ENCODE measurements at regions not wholly inside any gene's neighbourhood (a gene's known extent, or its start where the extent isn't known, plus 50 kb on each side); places are given as distances from the start of the nearest gene placed in this dataset.
A peak's percentile ranks its signal among the peaks of the same experiment; 100 is the strongest.

GRCh38 chr3:64358176-64358575 lies 132.9 kb upstream of the PRICKLE2 start:
- DNase-seq (ENCODE audit: extremely low spot score, unreplicated experiment): no peak
- Mint-ChIP-seq H3K27me3 (ENCODE audit: unreplicated experiment) (no peaks in the 10 kb centered on the region), H3K36me3 (ENCODE audit: unreplicated experiment) (no peaks in the 10 kb centered on the region), H3K9me3 (ENCODE audit: unreplicated experiment) (no peaks in the 10 kb centered on the region), H3K27ac (ENCODE audit: unreplicated experiment) (no peak overlapping the region), H3K4me1 (ENCODE audit: unreplicated experiment) (peaks cover 37% of the 10 kb centered on the region), H3K4me3 (ENCODE audit: unreplicated experiment) (no peak overlapping the region)
- TF ChIP-seq, protein P1, sequence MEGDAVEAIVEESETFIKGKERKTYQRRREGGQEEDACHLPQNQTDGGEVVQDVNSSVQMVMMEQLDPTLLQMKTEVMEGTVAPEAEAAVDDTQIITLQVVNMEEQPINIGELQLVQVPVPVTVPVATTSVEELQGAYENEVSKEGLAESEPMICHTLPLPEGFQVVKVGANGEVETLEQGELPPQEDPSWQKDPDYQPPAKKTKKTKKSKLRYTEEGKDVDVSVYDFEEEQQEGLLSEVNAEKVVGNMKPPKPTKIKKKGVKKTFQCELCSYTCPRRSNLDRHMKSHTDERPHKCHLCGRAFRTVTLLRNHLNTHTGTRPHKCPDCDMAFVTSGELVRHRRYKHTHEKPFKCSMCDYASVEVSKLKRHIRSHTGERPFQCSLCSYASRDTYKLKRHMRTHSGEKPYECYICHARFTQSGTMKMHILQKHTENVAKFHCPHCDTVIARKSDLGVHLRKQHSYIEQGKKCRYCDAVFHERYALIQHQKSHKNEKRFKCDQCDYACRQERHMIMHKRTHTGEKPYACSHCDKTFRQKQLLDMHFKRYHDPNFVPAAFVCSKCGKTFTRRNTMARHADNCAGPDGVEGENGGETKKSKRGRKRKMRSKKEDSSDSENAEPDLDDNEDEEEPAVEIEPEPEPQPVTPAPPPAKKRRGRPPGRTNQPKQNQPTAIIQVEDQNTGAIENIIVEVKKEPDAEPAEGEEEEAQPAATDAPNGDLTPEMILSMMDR (IDR thresholded peaks at IDR 0.05): no peak

GRCh38 chr3:64357481-64357880 lies 132.2 kb upstream of the PRICKLE2 start:
- TF ChIP-seq, protein P1 (IDR thresholded peaks at IDR 0.05): no peak
- Mint-ChIP-seq H3K9me3 (ENCODE audit: unreplicated experiment) (no peaks in the 10 kb centered on the region), H3K27ac (ENCODE audit: unreplicated experiment) (no peak overlapping the region), H3K27me3 (ENCODE audit: unreplicated experiment) (no peaks in the 10 kb centered on the region), H3K4me1 (ENCODE audit: unreplicated experiment) (peaks cover 44% of the 10 kb centered on the region), H3K36me3 (ENCODE audit: unreplicated experiment) (no peaks in the 10 kb centered on the region), H3K4me3 (ENCODE audit: unreplicated experiment) (no peak overlapping the region)
- no peak for DNase-seq (ENCODE audit: extremely low spot score, unreplicated experiment)

DNA sequence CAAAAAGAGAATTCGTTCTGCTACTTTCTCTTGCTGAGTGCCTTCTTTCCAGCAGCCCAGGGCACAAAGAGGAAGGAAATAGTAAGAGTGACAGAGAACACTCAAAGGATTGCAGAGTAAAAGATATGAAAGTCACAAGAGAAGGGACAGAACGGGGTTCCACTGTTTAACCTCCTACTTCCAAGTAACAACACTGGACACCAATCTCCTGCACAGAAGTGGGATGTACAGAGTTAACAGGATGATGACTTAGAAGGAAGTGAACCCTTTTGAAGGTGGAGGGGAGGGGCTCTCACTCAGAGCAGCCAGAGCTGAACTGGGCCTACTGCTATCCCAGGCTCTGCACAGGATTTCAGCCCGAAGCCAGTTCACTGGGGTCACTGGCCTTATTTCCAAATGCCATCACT lies 130.1 kb upstream of the PRICKLE2 start:
- H3K27ac Mint-ChIP-seq (ENCODE audit: unreplicated experiment): peak overlapping the region; percentile 72

GRCh38 chr3:64354956-64355355 lies 129.7 kb upstream of the PRICKLE2 start:
- H3K27me3 Mint-ChIP-seq (ENCODE audit: unreplicated experiment): no peaks in the 10 kb centered on the region
- DNase-seq (ENCODE audit: extremely low spot score, unreplicated experiment): no peak
- peaks cover 58% of the 10 kb centered on the region for H3K4me1 Mint-ChIP-seq (ENCODE audit: unreplicated experiment)
- no peaks in the 10 kb centered on the region for H3K36me3 Mint-ChIP-seq (ENCODE audit: unreplicated experiment)
- no peak overlapping the region for H3K4me3 Mint-ChIP-seq (ENCODE audit: unreplicated experiment)
- H3K27ac Mint-ChIP-seq (ENCODE audit: unreplicated experiment): peak overlapping the region; percentile 72
- TF ChIP-seq, protein P1 (IDR thresholded peaks at IDR 0.05): no peak
- no peaks in the 10 kb centered on the region for H3K9me3 Mint-ChIP-seq (ENCODE audit: unreplicated experiment)

More for the DNA sequence above, 130.1 kb upstream of the PRICKLE2 start:
- DNase-seq (ENCODE audit: extremely low spot score, unreplicated experiment): no peak
- no peak overlapping the region for H3K4me3 Mint-ChIP-seq (ENCODE audit: unreplicated experiment)
- no peaks in the 10 kb centered on the region for H3K27me3 Mint-ChIP-seq (ENCODE audit: unreplicated experiment)
- peaks cover 56% of the 10 kb centered on the region for H3K4me1 Mint-ChIP-seq (ENCODE audit: unreplicated experiment)
- H3K9me3 Mint-ChIP-seq (ENCODE audit: unreplicated experiment): no peaks in the 10 kb centered on the region
- H3K36me3 Mint-ChIP-seq (ENCODE audit: unreplicated experiment): no peaks in the 10 kb centered on the region
- TF ChIP-seq, protein P1 (IDR thresholded peaks at IDR 0.05): no peak

DNA sequence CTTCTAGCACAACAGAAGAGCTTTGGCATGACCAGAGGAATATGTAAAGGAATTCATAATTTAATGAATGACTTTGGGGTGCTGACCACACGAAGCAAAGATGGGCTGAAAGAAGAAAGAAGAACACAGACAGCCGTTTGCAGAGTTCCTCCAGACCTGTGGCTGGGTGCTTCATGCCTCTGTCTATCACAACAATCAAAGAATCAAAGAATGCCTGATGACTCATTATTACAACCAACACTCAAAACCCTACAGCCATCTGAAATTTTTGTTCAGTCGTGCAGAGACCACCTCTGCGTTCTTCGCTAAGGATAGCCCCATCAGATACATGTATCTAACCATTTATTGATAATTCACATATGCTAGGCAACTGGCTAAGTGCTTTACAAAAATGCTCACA lies 129.0 kb upstream of the PRICKLE2 start:
- H3K36me3 Mint-ChIP-seq (ENCODE audit: unreplicated experiment): no peaks in the 10 kb centered on the region
- peaks cover 58% of the 10 kb centered on the region for H3K4me1 Mint-ChIP-seq (ENCODE audit: unreplicated experiment)
- no peaks in the 10 kb centered on the region for H3K27me3 Mint-ChIP-seq (ENCODE audit: unreplicated experiment)
- H3K4me3 Mint-ChIP-seq (ENCODE audit: unreplicated experiment): no peak overlapping the region
- no peaks in the 10 kb centered on the region for H3K9me3 Mint-ChIP-seq (ENCODE audit: unreplicated experiment)
- TF ChIP-seq, protein P1 (IDR thresholded peaks at IDR 0.05): no peak
- DNase-seq (ENCODE audit: extremely low spot score, unreplicated experiment): no peak
- peak overlapping the region; percentile 86 for H3K27ac Mint-ChIP-seq (ENCODE audit: unreplicated experiment)
